Sigmoid colon (tissue), 4 donors: ENCODE measurements at regions not wholly inside any gene's neighbourhood (a gene's known extent, or its start where the extent isn't known, plus 50 kb on each side); places are given as distances from the start of the nearest gene placed in this dataset.

Experiments used
- EP300 ChIP-seq, 4 donors: sonication (generic); formaldehyde crosslinking; IDR thresholded peaks; one replicate each; pipeline ENCODE4 v1.6.1; 2017; ENCODE audit warnings: antibody characterized with exemption in 4 of 4
- POLR2A ChIP-seq, 2 donors: fragments of 450-650 bp; IDR thresholded peaks; one replicate each; pipeline ENCODE4 v1.6.1; 2016; ENCODE audit warnings: antibody characterized with exemption in 2 of 2, mild to moderate bottlenecking in 2 of 2, moderate library complexity in 2 of 2
- TF ChIP-seq, protein P1 (sequence below), 4 experiments: fragments of 450-650 bp in 3 of 4; fragments of 200-600 bp in 1 of 4; IDR thresholded peaks; one replicate each; pipeline ENCODE4 v1.5.1; 2016 to 2019; ENCODE audit warnings: antibody characterized with exemption in 4 of 4, mild to moderate bottlenecking in 3 of 4, moderate library complexity in 2 of 4

GRCh38 chr12:76223869-76224268, 124.3 kb downstream of the BBS10 start:
- TF ChIP-seq, protein P1, sequence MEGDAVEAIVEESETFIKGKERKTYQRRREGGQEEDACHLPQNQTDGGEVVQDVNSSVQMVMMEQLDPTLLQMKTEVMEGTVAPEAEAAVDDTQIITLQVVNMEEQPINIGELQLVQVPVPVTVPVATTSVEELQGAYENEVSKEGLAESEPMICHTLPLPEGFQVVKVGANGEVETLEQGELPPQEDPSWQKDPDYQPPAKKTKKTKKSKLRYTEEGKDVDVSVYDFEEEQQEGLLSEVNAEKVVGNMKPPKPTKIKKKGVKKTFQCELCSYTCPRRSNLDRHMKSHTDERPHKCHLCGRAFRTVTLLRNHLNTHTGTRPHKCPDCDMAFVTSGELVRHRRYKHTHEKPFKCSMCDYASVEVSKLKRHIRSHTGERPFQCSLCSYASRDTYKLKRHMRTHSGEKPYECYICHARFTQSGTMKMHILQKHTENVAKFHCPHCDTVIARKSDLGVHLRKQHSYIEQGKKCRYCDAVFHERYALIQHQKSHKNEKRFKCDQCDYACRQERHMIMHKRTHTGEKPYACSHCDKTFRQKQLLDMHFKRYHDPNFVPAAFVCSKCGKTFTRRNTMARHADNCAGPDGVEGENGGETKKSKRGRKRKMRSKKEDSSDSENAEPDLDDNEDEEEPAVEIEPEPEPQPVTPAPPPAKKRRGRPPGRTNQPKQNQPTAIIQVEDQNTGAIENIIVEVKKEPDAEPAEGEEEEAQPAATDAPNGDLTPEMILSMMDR (IDR thresholded peaks at IDR 0.05): no peak
- no peak for TF ChIP-seq POLR2A (IDR thresholded peaks at IDR 0.05)
- no peak for TF ChIP-seq EP300 (IDR thresholded peaks at IDR 0.05)
